ENCODE measurements at regions not wholly inside any gene's neighbourhood (a gene's known extent, or its start where the extent isn't known, plus 50 kb on each side); places are given as distances from the start of the nearest gene placed in this dataset.
"Not testable (repeated sequence)": the region's sequence is repeated elsewhere in the genome, so short reads cannot be mapped to it uniquely, and the experiment has no call there.

- not testable (repeated sequence) for TF ChIP-seq POLR2A (IDR thresholded peaks at IDR 0.05)
- TF ChIP-seq, protein P1, sequence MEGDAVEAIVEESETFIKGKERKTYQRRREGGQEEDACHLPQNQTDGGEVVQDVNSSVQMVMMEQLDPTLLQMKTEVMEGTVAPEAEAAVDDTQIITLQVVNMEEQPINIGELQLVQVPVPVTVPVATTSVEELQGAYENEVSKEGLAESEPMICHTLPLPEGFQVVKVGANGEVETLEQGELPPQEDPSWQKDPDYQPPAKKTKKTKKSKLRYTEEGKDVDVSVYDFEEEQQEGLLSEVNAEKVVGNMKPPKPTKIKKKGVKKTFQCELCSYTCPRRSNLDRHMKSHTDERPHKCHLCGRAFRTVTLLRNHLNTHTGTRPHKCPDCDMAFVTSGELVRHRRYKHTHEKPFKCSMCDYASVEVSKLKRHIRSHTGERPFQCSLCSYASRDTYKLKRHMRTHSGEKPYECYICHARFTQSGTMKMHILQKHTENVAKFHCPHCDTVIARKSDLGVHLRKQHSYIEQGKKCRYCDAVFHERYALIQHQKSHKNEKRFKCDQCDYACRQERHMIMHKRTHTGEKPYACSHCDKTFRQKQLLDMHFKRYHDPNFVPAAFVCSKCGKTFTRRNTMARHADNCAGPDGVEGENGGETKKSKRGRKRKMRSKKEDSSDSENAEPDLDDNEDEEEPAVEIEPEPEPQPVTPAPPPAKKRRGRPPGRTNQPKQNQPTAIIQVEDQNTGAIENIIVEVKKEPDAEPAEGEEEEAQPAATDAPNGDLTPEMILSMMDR (IDR thresholded peaks at IDR 0.05) = not testable (repeated sequence)
Measured at GRCh38 chr14:30363219-30363880, 195.6 kb upstream of the G2E3 start.
